Sciatic nerve (tissue), 2 donors: ENCODE measurements at regions not wholly inside any gene's neighbourhood (a gene's known extent, or its start where the extent isn't known, plus 50 kb on each side); places are given as distances from the start of the nearest gene placed in this dataset.

Experiments
- ATAC-seq: fragments of 200-7000 bp; cut with Tn5 transposase; one replicate; pipeline ENCODE4 v1.9.1; 2020; ENCODE audit warnings: mild to moderate bottlenecking, moderate library complexity
- DNase-seq: peaks from one replicate; pipeline ENCODE4 v3.0.0-alpha.2; 2020; ENCODE audit warnings: low spot score
- intact Hi-C: fragments of 100-400 bp; cut with DNase I; formaldehyde crosslinking; loops from one replicate; pipeline ENCODE4 v1.14.2; 2022
- donor health status: DM: no; HTN: no; CAD: no.
- donor health status: DM: no; HTN: no; CAD: no.

- DNase-seq (no peak), ATAC-seq (no peak)
- intact Hi-C loops: no loop called here
Observed at GRCh38 chr3:193778676-193779075, 185.7 kb downstream of the OPA1 start.

DNA sequence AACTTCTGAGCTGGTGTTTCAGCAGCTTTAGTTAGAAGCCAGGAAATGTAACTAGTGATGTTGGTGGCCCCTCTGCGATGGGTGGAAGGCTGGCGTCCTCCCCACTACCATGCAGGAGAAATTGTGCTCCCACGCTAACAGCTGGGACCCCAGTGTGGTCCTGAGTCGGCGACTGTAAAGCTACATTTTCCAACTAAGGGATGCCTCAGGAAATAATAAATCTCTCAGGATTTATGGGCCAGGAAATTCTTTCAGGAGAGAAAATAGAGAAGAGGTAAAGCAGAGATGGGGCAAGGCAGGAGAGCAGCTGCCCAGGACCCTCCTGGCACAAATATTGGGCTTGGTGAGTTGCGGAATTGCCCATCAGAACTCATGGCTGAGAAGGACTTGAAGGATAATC is 186.9 kb downstream of the OPA1 start:
- ATAC-seq (no peak), DNase-seq (no peak)
- intact Hi-C loops: loop anchor here (5.0 kb wide), 1 partner anchor 357 kb away; the partner anchor contains the start of gene HES1

- DNase-seq (no peak), ATAC-seq (no peak)
- intact Hi-C loops: loop anchor here (5.0 kb wide), 1 partner anchor 357 kb away; the partner anchor contains the start of gene HES1
Observed at GRCh38 chr3:193780397-193780796, 187.4 kb downstream of the OPA1 start.

GRCh38 chr3:193780810-193781478 is 187.9 kb downstream of the OPA1 start:
- peak; percentile 89 for DNase-seq
- intact Hi-C loops: loop anchor here (5.0 kb wide), 1 partner anchor 356 kb away; the partner anchor contains the start of gene HES1
- ATAC-seq: peak; percentile 95

- intact Hi-C loops: loop anchor here (5.0 kb wide), 1 partner anchor 355 kb away; the partner anchor contains the start of gene HES1
- ATAC-seq: no peak
- no peak for DNase-seq
Observed at GRCh38 chr3:193782276-193782647, 189.3 kb downstream of the OPA1 start.

DNA sequence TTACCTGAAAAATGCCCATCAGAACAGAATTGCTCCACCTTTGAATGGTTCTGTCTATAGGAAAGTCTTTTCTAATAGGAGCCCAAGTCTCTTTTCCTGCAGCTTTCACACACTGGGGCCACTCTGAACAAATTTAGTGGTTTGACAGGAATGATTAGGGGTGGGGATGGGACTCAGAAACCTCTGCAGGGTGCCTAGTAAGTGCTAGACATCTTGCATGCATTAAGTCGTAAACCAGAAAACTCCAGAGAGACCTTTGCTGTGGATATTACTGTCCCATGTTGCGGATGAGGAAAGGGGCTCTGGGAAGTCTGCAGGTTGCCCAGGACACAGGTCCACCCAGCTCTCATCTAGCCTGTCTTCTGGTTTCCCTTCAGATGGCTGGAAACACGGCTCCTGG is 189.7 kb downstream of the OPA1 start:
- ATAC-seq (no peak), DNase-seq (no peak)
- intact Hi-C loops: loop anchor here (5.0 kb wide), 1 partner anchor 355 kb away; the partner anchor contains the start of gene HES1

- intact Hi-C loops: loop anchor here (5.0 kb wide), 1 partner anchor 354 kb away; the partner anchor contains the start of gene HES1
- ATAC-seq (no peak), DNase-seq (no peak)
Observed at GRCh38 chr3:193783166-193783896, 190.3 kb downstream of the OPA1 start.

DNA sequence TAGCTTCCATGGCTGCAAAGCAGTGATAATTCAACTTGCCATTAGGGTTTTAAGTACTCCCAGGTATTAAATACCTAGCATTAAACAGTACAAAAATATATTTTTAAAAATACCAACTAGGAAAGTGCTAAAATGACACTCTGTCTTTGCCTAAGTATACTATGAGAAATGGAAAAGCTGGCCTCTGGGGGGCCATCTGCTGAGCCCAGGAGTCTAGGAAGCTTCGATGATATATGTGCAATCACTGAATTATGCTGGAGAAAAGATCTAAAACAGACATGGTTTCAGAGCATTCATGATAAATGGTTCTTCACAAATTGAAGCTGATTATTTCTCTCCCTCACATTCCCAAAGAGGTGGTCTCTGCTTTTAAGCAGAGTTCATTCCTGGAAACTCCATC is 191.8 kb downstream of the OPA1 start:
- DNase-seq (no peak), ATAC-seq (no peak)
- intact Hi-C loops: loop anchor here (5.0 kb wide), 2 partner anchors 352 to 532 kb away; partner anchors contain the start of gene HES1

DNA sequence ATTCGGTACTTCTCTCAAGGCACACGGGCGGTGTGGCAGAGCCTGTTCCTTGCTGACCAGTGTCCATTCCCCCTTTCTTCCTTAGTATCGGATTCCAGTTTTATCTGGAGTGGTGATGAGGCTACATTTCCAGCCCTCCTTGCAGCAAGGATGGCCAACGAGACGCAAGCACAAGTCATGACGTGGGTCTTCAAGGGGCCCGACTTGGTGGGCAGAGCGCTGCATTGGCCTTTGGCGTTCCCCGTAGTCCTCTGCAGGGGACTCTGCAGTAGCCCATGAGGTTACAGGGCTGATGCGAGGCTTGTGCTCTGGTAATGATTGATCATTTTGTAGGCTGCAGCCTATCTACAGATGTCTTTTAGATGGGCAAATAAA is 194.5 kb downstream of the OPA1 start:
- intact Hi-C loops: loop anchor here (5.0 kb wide), 1 partner anchor 530 kb away; no protein-coding TSS in a partner anchor
- DNase-seq (no peak), ATAC-seq (peak; percentile 8)

DNA sequence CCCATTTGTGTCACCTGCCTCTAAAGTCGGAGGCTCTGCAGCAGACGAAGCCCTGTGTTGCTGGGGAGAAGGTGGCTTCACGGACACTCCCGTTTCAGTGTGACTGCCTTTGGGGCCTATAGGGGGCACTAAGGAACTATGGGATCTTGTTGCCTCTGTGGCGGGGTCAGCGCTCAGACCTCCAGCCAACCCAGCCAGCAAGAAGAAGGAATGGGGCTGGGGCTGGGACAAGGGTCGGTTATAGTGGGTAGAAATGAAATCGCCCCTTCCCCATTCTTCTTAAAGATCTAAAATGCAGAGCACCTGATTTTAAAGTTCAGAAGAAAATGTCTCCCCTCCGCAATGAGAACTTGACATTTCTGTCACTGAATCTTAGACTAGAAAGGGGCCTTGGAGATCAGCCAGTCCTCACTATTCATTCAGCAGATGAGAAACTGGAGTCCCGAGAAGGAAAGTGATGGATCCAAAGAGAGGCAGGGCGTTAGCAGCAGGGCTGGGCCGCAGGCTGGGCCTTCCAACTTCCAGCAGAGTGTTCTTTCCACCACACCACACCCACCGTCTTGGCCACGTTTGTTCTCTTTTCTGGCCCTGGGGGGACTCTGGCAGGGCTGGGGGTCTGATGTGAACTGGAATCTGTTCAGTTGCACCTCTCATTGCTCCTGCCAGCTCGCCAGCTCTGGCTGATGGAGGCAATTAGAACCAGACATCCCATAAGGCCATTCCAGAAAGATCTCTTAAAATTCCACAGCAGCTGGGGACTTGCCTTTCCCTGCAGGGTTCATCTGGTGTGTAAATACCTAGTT is 195.4 kb downstream of the OPA1 start:
- peak; percentile 73 for DNase-seq
- intact Hi-C loops: loop anchor here (5.0 kb wide), 1 partner anchor 529 kb away; no protein-coding TSS in a partner anchor
- ATAC-seq: peak; percentile 93

- intact Hi-C loops: loop anchor here (5.0 kb wide), 1 partner anchor 528 kb away; no protein-coding TSS in a partner anchor
- ATAC-seq (no peak), DNase-seq (no peak)
Observed at GRCh38 chr3:193789455-193789854, 196.4 kb downstream of the OPA1 start.

GRCh38 chr3:193790086-193790990 is 197.3 kb downstream of the OPA1 start:
- no peak for ATAC-seq
- intact Hi-C loops: no loop called here

DNA sequence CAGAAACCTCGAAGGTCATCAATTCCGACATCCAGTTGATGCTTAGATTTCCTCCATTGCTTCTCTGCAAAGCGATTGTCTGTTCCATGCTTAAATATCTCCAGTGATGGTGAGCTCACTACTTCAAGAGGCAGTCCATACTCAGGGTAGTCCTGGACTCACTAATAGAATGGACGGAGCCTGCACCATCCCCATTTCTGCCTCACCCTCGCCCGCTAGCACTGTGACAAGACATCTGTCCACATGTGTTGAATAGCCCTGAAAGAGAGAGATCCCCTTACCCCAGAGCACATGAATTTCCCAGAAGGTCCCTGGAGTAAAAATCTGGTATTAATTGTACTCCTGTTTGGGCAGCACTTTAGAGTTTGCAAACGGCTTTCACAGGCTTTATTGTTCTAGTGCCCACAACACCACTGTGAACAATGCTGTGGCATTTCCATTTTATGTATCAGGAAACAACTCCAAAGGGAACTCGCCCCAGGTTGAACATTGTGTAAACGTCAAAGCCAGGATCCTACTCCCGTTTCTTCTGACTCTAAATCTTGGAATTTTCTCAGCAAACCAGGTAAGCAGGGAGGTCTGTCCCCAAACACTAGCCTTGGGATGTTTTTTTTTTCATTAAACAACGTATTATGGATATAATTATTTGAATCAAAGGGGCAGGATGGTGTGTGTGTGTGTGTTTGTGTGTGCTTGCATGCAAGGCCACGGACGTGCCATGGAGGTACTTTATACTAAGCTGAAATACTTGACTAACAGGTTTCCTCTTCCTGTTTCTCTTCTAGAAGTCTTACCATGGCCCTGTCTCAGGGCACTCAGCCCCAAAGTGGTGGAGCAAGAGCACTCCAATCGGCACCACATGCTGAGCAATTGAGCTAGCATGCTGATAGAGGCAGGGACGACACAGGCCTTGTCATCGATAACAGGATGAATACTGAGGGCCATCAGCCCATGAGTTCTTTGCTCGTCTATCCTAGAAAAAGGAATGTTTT is 198.3 kb downstream of the OPA1 start:
- ATAC-seq (no peak), DNase-seq (no peak)
- intact Hi-C loops: no loop called here

More at GRCh38 chr3:193790086-193790990, 197.3 kb downstream of the OPA1 start:
- DNase-seq: no peak

DNA sequence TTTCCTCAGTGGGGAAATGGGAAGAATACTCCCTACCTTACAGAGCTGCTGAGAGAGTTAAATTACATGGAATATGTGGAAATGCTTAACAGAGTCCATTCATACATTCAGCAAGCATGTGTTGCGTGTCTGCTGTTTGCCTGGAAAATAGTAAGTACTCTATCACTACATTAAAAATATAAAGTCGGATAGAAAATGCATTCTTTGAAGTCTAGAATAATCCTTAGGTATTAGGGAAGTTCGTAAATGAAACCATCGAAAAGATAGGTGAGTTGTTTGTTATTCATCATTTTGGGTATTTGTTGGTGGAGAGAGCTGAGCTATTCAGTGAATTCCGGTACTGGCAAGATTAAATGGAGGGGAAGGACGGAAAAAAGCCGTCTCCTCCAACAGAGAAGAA is 200.1 kb downstream of the OPA1 start:
- intact Hi-C loops: no loop called here
- DNase-seq: no peak
- no peak for ATAC-seq

- ATAC-seq (no peak), DNase-seq (no peak)
- intact Hi-C loops: no loop called here
Observed at GRCh38 chr3:193794002-193794881, 201.2 kb downstream of the OPA1 start.

- DNase-seq (no peak), ATAC-seq (no peak)
- intact Hi-C loops: no loop called here
Observed at GRCh38 chr3:193795062-193795690, 202.2 kb downstream of the OPA1 start.
